Stimulated activated CD8-positive, alpha-beta memory T cell treated with anti-CD3 and anti-CD28 coated beads, Interleukin-15, amount 100 ng/mL, for 48 hours (primary cell): ENCODE measurements at regions not wholly inside any gene's neighbourhood (a gene's known extent, or its start where the extent isn't known, plus 50 kb on each side); places are given as distances from the start of the nearest gene placed in this dataset.

Source experiments
- DNase-seq, 2 donors: peaks; one replicate each; pipeline ENCODE4 v3.0.0-alpha.2; 2020; ENCODE audit warnings: low read depth in 2 of 2

- DNase-seq, result no peak
Measured at GRCh38 chr10:3544561-3544960, 240.4 kb downstream of the KLF6 start.

GRCh38 chr10:3542185-3542611, 242.8 kb downstream of the KLF6 start:
- no peak for DNase-seq

DNA sequence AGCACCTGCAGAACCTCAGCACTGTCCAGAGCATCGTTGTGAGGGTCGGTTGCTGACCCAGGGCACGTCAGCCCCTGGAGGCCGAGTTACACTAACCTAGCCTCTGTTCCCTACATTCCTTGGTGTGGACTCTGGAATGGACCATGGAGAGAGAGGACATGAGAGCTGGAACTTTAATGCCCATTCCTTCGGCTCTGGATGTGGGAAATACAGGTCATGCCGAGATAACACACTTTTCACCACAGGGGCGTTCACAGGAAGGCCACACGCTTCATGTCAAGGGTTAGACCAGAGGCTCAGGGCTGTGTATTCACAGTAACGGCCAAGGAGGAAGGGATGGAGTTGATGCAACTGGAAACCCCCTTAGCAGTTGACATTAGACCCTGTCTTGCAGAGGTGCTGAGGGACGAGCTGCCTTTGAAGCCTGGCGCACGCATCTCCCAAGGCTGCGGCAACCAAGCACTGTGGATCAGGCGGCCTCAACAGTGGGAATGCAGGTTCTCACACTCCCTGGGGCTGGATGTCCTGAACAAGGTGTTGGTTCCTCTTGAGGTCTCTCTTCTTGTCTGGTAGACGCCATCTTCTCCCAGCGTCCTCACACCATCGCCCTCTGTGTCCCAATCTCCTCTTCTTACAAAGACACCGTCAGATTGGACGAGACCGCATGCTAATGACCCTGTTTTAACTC, 245.2 kb downstream of the KLF6 start:
- no peak for DNase-seq

DNA sequence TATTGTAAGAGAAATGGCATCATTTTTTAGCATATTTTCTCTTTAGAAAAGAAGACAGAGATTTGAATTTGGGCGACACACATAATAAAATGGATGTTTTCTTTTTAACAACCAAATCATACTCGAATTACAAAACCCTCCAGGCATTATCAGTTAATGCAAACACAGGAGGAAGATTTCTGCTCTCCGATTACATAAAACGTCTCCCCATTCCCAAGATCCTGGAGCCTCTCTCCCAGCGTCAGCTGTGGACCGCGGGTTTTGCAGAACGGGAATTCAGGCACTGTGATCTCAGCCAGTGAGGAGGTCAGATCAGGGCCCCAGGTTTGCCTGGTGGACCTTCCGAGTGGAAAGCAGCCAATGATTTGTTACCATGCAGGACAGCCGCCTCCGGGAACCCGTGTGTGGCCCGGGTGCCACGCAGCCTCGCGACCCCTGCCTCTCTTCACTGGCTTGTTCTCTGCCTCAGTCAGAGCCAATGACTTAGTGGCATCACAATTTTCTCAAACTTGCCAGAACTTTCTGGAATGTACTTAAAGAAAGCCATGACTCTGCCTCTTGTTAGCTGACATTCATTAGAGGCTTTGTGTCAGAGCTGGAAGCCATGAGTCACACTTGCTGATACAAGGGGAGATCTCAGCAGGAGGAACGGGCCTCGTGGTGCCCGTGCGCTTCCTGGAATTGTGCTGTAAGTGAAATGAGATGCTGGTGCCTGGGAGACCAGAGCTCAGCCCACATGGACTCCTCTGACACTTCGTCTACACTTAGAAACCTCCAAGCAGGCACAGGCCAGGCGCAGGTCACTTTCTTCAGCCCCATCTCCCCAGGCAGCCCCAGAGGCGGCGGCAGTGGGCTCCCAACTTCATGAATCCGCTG, 246.1 kb downstream of the KLF6 start:
- DNase-seq, result no peak

- DNase-seq, result no peak
Measured at GRCh38 chr10:3538291-3538655, 246.7 kb downstream of the KLF6 start.

DNA sequence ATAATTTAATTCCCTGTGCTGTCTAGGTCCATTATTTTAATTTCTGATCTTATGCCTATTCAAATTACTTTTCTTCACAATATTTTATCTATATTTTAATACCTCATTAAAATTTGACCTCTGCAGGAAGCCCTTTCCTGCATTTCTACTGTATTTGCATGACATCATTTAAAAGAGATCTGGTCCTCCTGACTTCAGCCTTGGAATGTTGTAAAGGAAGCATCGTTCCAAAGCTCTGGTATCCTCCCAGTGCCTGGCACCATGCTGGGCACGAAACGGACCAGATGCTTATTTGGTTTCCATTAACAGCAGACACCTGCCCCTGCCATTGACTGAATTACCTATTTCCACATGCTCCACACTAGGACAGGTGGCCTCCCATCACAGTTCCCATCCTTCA, 247.5 kb downstream of the KLF6 start:
- no peak for DNase-seq

DNA sequence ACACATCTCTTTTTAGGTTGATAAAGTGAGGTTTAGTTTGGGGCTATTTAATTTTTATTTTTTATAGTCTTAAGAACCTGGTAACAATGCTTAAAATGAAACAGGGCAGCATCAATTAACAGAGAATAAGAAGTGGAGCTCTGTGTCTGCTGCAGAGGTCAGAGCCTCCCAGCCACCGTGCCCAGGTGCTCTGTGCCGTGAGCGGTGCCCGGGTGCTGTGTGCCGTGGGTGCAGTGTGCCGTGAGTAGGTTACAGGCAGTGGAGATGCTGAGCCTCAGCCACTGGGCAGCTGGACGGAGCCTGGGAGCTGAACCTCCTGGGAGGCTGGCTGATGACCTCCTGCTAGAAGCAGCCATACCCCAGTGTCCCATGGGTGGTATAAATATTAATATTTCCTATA, 250.0 kb downstream of the KLF6 start:
- no peak for DNase-seq

DNA sequence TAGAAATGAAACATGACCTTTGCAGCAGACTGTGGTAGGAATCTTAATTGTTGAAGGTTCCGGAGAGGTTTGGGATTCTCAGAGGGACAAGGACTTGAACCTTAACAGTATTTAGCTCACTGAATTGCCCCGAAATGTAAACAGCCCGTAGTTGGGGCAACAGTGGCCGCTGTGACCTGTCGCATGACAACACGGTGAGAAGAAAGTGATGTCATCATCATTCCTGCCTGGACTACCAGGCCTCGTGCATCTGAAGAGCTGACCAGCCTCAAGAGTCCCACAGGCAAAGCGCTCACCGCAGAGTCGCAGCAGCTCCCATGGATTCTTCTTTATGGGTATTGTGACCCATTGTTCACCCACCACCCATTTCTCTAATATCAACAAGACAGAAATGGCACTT, 250.6 kb downstream of the KLF6 start:
- no peak for DNase-seq

- DNase-seq, result no peak
Measured at GRCh38 chr10:3533296-3533695, 251.7 kb downstream of the KLF6 start.

DNA sequence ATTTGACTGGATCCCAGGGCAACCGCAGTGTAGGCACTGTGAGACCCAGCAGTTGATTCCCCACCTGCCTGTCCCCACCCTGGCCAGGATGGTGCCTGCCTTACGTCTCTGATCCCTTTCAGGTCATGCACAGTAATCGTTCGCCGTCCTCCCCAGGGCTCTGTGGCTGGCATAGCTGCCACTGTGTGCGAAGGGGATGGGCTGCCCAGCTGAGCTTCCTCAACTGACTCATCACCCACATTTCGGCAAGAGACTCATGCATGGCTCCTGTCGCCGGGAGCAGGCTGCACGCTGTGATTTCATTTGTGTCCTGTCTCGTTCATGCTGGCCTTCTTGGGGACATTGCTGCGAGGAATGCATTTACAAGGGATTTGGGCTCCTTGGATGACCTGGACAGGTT, 252.4 kb downstream of the KLF6 start:
- DNase-seq, result no peak

DNA sequence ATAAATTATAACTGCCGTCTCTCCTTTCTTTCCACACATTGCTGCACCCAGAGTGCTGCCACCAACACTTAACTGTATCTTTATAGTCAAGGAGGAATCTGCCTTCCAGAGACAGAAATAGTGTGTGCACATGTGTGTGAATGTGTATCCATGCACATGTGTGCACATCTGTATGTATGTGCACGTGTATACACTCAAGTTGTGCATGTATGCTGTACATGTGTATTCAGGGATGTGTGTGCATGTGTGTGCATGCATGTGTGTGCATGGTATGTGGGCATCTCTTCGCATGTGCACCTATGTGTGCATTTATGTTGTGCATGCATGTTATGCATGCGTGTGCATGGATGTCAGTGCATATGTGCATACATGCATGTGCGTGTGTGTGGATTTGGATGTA, 253.3 kb downstream of the KLF6 start:
- DNase-seq, result no peak

- DNase-seq, result no peak
Measured at GRCh38 chr10:3530783-3531645, 254.0 kb downstream of the KLF6 start.

GRCh38 chr10:3530346-3530745, 254.7 kb downstream of the KLF6 start:
- no peak for DNase-seq

DNA sequence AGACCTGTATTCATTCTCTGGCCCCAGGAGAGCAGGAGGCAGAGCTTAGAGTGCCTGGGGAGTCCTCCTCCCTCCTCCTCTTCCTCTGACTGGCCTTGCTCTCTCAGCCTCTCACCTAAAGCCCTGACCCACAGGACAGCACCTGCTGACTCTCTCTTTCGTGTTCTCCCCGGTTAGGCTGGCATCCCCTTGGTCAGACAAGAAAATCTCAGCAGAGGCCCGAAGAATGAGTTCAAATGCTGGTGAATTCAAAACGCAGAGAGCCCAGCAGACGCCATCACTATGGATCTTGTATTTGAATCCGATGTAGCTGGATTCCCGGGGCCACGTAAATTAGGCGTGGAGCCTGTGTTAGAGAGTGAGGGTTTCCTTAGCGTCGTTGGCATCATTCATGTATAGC, 255.3 kb downstream of the KLF6 start:
- no peak for DNase-seq

- DNase-seq, result no peak
Measured at GRCh38 chr10:3528823-3529403, 256.1 kb downstream of the KLF6 start.

DNA sequence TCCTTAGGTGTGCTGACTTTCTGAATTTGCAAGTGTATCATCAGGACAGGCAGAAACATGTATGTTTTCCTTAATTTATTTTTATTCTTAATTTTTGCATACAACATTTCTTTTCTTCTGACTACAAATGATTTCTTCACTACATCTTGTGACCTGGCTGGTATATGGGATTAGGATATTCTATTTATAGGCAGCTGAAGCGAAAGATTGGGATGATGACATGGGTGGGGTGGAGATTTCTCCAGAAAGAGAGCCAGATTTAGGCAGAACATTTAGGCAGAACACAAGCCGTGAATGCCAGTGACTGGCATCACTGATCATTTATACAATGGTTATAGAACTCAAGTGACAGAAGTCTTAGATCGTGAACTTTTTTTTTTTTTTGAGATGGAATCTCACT, 256.7 kb downstream of the KLF6 start:
- no peak for DNase-seq

GRCh38 chr10:3527869-3528268, 257.1 kb downstream of the KLF6 start:
- DNase-seq, result no peak

DNA sequence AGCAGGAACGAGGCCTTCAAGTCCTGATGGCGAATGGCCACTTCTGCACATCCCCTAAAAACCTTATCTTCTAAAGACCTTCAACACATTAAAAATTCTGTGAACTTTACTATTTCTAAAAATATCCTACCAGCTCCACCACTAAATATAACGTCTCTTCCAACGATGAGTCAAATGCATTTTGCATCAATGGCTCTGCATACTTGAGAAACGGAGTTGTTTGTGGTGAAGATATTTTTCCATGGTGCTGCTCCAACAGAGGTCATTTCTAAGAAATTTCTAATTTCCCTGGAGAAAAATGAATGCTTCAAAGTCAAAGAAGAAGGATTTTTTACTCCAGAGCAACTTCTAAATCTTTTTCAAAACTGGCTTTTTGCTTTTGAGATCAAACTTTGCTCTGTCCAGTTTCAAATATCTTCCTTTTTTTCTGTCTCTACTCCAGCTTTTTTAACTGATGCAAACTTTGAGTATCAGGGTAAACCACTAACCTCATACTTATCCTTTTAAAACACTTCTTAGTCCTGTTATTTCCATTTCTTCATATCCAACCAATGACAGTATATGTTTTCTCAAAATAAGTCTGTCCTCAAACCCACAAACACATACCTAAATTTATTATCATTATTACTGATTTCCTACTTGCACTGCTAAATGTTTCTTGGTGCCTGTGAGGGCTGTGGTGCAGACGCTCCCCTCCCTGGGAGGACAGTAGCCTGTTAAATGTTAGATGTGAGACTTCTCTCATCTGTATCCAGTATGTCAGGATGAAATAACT, 258.1 kb downstream of the KLF6 start:
- no peak for DNase-seq

GRCh38 chr10:3525832-3526449, 259.1 kb downstream of the KLF6 start:
- DNase-seq, result no peak

- DNase-seq, result no peak
Measured at GRCh38 chr10:3524086-3524960, 260.7 kb downstream of the KLF6 start.
